ENCODE measurements at regions not wholly inside any gene's neighbourhood (a gene's known extent, or its start where the extent isn't known, plus 50 kb on each side); places are given as distances from the start of the nearest gene placed in this dataset.
A peak's percentile ranks its signal among the peaks of the same experiment; 100 is the strongest.
"Not testable (repeated sequence)": the region's sequence is repeated elsewhere in the genome, so short reads cannot be mapped to it uniquely, and the experiment has no call there.

DNA sequence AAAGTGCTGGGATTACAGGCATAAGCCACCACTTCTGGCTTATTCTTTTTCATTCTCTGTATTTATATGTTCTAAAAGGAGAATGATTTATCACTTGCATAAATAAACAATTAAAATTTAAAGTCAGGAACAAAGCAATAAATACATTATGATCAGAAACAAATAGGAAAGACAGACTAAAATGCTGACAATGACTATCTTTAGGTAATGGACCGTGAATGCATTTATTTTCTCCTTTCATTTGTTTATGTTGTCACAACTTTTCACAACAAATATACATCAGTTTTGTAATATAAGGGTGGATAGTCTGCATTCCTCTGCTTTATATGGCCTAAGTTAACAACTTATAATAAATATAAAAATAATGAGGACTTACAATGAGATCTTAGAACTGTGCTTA, 199.2 kb upstream of the EPHA4 start:
- no peak for DNase-seq (ENCODE audit: low read depth, low spot score)

DNA sequence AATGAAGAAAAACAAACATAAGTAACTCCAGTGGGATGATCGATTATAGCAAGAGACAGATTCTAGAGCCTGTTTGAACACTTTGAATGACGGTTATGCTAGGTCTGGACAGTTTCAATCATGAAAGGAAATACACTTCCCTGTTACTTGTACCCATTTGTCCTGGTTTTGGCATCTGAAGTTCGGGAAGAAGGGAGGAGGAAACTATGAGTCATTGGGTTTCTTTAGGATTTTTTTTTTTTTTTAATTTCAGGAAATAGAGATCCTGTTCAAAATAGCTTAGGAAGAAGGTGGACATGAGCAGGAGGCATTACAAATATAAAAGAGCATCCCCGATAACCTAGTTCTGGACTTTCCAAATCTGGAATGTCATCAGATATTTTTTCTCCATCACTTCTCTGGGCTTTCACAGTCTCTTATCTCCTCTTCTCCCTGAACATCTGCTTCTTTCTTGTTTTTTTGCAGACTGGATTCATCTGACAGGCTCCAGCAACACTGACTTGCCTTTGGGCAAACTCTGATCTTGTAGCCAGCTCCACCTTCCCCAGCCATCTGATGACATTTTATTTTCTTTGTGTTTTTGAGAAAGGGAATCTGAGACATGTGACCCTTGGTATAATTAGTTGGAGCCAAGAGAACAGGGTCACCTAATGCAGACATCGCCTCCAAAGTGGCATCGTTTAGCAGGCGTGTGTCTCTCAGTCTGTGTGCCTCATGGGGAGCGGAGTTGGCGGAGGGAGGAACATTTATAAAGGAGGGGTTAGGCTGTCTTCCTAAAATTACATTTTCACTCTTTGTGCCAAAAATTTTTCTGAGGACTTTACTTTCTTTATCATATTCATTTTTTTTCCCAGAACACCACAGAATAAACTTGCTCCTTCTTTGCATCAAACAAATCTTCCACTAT, 195.3 kb upstream of the EPHA4 start:
- peak; percentile 41 for DNase-seq (ENCODE audit: low read depth, low spot score)

DNA sequence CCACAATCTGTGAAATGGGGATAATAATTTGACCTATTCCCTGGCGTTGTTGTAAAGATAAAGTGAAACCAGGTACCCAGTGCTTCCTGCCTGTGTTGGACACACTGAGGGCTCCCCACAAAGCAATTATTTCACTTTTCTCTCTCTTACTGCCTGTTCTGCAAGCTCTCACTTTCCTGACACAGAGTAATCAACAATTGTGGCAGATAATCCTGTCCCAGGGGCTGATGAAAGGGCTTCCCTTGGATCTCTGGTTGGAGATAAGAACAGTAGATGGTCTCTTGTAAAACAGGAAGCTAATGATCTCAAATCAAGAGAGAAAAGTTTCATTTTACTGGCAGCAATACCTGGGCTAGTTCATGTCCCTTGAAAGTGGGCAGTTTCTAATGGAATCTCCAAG, 190.4 kb upstream of the EPHA4 start:
- DNase-seq (ENCODE audit: low read depth, low spot score) = no peak

DNA sequence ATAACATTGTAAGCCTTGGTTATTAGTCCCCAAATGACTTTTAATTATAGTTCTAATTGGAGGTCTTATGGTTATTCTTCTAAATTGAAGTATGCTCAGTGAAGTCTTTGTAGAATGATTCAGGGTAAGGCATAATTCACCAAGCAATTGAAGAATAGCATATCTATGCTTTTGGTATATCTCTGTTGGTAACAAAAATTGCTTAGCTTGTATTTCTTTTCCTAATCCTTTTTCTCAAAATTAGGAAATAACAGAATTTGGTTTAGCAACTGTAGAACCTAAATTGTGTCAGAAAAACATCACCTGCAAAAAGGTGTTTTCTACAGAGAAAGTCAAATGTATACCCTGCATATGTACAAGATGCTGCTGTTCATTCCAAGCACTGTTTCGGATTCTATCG, 189.2 kb upstream of the EPHA4 start:
- no peak for DNase-seq (ENCODE audit: low read depth, low spot score)

DNA sequence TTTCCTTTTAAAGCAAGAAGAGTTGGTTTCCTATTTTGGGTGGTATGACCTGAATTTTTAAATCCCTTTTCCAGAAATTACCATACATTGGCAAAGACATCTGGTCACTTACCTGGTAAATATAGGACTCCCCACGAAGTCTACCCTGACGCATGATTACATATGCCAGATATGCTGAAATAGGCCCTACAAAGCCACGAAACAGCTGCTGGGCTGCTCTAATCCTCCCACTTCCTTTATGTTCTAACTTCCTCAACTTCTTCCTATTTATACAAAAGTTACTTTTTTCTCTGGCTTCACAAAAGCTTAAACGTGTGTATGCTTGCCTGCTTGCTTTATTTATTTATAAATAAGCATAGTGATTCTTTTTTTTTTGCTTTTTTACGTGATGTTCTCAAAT, 186.0 kb upstream of the EPHA4 start:
- no peak for DNase-seq (ENCODE audit: low read depth, low spot score)

DNA sequence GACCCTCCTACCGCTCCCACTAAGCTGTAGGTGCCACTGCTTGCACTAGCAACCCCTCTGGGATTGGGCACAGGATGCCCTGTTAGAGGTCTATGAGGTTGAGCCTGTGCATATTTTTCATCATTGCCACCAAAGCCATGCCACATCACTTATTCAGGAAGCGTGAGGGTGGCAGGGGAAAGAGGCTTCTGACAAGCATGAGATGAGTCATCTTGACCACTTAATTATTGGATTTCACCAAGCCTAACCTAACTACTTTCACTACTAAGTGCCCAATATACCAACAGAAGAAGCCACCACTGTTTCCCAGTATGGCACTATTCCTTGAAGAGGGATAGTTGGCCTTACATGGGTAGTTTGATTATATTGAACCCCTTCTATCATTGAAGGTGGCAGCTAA, 181.3 kb upstream of the EPHA4 start:
- DNase-seq (ENCODE audit: low read depth, low spot score) = no peak

DNA sequence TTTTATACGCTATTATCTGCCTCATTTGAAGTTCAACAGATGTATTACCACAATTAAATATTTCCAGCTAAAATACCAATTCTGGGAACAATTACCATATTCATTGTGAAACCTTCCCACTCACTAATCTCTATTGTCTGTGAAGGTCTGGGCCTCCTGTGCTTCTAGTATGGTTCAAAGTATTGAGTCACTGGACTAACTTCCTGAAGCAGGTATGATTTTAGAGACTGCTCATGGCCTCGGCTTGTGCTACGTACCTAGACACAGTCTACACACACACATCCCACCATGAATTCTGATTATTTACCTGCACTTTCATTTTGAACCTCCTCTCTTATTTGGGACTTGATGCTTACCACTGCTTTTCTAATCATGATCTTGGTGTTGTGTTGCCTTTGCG, 180.7 kb upstream of the EPHA4 start:
- no peak for DNase-seq (ENCODE audit: low read depth, low spot score)

DNA sequence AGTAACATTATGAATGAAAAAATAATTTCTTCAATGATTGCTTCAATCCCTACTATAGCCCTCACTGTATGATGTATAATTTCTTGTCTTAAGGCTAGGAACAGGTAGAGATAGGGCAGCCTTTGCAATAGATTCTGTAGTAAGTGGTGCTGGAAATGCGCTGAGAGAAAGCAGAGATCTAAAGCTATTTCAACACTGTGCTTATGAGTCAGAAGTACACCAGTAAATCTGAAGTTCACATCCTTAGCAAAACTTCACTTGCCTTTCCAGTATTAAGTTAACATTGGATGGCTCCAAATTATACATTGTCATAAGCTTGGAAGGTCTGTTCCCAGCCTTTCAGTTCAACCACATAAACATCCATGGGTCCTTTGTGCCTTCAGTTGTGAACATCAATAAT, 178.2 kb upstream of the EPHA4 start:
- DNase-seq (ENCODE audit: low read depth, low spot score) = no peak

DNA sequence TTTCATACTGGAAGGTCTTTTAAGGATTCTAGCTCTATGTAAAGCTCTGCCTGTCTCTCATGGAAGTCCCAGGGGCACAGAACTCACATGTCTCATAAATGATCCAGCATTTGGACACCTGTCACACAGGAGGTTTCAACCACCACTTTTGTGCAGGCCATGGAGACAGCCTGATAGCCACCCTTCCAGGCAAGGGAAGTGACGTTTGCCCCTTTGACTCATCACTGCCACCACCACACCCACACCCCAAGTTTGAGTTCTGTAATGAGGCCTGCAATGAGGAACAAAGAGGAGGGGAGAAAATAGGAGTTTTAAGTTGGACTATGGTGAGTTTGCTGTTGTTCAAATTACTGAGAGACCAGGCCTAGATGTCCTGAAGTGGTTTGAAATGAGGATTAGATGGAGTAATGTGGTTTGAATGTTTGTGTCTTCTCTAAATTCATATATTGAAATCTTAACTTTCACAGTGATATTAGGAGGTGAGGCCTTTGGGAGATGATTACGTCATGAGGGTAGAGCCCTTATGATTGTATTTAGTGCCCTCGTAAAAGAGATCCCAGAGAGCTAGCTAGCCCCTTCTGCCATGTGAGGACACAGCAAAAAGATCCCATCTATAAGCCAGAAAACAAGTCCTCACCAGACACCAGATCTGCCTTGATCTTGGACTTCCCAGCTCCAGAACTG, 175.3 kb upstream of the EPHA4 start:
- no peak for DNase-seq (ENCODE audit: low read depth, low spot score)

DNA sequence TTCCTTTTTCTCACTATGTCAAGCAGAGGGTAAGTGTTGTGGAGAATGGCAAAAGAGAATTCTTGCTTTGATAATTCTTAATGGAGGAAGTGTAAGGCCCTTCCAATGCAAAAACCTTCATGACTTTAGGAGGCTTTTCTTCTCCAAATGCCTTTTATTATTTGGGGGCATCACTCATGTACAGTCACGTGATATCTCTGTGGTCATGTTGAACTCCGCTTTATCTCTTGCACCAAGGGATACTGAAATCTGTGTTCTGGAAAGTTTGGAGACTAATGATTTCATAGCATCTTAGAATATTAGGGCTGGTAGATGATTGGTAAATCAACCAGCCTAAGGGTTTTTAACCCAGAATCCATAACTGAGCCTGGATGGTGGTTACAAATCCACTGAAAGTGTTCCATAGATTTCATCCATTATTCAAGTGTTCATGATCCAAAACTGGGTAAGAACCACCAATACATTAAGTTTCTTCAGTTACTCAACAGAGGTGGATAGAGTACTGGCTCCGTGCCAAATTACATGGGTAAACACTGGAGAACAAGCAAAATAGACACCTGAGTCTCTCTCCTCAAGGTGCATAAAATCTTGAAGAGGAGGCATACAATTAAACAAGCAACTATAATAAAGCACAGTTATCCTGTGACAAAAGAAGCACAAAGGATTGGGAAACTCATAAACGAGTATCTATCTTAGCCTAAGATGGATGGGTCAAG, 169.6 kb upstream of the EPHA4 start:
- no peak for DNase-seq (ENCODE audit: low read depth, low spot score)

DNA sequence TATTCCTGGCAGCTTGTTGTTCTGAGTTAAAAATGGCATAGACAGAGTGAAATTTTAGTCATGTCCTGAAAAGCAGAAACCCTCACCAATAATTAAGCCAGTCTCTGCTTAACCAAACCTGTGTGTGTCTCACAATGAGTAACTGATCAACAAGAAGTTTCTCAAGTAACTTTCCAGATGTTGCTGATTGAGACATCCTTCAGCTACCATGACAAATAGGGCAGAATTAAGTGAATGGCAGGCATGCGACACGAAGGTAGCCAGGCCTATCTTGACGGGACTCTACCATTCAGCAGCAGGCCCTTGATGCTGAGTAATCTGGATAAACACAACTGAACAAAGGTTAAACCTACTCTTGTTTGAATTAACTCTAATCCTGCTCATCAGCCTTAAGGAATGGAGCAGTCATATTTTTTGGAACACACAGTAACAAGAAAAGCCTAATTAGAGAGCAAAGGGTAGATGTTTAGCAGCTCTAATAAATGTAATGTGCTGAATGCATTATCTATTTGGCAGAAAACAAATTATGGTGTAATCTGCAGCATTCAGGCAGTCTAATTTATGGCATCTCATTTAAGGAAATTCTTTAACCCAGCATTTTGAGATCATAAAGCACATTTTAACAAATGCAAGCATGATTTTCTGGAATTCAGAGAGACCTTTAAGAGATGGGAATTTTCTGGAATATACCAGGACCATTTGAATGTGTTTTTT, 159.5 kb upstream of the EPHA4 start:
- no peak for DNase-seq (ENCODE audit: low read depth, low spot score)

DNA sequence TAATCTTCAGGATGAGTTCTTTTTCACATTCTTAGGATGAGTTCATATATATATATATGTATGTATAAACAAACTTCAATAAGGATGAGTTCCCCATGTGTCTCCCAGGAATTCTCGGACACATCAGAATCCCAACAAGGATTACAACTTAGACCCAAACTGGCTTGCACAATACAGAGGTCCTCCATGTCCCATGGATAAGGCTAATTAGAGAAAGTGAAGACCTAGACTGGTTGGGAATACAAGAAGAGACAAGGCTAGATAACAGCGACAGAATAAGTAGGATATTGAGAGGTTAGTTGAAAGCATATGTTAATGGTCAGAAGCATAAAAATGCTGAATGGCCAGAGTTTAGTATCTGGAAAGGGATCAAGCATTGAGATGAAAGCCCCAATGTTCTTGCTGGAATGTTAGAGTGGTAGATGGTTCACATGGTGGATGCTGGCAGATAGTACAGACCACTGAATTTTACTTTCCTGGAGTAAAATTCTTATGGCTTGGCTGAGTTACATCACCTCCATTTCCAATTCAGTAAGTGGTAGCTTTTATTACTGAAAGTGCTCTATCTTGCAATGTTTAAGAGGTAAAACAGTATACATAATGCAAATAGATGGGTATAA, 154.9 kb upstream of the EPHA4 start:
- DNase-seq (ENCODE audit: low read depth, low spot score) = no peak

DNA sequence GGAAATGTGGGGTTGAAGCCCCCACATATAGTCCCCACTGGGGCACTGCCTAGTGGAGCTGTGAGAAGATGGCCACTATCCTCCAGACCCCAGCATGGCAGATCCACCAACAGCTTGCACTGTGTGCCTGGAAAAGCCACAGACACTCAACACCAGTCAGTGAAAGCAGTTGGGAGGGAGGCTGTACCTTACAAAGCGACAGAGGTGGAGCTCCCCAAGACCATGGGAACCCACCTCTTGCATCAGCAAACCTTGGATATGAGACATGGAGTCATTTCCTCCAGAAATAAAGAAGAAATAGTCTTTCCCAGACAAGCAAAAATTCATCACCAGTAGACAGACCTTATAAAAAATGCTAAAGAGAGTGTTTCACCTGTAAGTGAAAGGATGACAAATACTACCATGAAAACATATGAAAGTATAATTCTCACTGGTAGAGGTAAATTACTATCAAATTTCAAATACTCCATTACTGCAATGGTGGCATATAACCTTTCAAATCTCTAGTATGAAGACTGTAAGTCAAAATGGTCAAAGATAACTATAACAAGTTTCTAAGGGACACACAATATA, 152.6 kb upstream of the EPHA4 start:
- no peak for DNase-seq (ENCODE audit: low read depth, low spot score)

DNA sequence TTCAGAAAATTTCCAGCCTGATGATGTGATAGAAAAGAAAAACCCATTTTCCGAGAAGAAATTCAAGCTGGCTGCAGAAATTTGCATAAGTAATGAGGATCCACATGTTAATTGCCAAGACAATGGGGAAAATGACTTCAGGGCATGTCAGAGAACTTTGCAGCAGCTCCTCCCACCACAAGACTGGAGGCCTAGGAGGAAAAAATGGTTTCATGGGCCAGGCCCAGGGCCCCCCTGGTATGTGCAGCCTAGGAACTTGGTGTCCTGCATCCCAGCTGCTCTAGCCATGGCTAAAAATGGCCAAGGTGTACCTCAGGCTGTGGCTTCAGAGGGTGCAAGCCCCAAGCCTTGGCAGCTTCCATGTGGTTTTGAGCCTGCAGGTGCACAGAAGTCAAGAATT, 152.0 kb upstream of the EPHA4 start:
- not testable (repeated sequence) for DNase-seq (ENCODE audit: low read depth, low spot score)

DNA sequence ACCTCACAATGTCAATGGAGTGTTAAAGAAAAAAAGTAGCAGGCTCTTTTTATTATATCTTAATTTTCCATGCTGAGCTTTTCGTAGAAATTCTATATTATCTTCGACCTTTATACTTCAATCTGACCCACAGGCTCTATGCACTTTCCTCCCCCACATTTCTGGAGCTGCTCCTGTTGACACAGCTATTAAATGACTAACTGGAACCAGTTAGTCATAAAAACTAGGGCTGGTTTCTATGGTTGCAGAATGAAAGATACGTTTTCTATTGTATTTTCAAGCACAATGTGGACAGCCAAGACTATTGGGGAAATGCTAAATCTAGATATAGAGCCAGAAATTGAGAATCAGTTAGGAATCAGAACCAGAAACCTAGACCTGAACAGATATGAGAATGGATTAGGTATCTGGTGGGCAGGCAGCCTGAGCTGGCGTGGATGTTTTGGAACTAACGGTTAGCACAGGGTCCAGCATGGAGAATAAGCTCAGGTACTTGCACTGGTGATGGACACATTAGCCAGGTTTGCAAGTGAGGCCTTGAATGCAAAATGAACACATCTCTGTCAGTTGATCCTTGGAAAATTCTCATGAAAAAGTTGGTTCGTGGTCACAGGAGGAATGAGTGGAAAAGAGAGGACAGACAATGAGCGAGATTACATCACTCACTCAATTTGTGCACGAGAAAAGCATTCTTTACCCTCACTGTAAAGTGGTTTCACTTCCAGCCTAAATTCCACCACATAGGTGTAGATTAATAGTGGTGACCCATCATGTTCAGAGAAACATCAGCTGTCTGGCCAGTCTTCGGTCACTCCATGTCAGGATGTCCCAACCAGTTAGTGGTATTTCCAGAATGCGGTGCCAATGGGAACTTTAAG, 144.6 kb upstream of the EPHA4 start:
- DNase-seq (ENCODE audit: low read depth, low spot score) = peak; percentile 7

DNA sequence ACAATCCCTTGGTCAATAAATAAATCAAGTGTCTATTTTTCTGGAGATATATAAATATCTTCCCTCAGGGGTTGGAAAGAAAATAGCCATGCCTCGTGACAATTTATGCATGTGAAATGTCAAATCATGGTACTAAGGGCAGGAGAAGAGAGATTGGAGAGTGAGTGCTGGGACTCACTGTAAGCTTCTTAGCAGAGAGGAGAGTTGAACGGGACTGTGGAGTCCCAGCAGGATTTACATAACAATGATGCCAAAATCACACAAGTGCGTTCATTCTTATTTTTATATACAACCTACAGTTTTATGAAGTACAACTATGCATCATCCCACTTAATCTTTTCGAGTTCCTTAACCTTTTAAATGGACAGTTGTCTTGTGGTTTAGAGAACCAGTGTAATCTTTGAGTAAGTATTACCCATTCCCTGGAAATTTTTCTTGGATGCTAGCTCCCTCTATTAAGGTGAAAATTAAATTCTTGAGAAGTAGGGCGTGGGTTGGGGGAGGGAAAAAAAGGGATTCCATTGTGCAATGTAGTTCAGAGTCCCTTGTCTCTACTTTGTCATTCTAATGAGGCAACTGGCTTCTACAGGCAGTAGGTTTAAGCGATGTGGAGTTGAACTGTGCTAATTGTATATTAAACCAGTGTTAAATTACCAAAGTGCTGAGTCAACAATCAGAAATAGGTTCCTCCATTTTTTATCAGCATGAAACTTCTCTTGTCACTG, 143.6 kb upstream of the EPHA4 start:
- DNase-seq (ENCODE audit: low read depth, low spot score) = no peak

DNA sequence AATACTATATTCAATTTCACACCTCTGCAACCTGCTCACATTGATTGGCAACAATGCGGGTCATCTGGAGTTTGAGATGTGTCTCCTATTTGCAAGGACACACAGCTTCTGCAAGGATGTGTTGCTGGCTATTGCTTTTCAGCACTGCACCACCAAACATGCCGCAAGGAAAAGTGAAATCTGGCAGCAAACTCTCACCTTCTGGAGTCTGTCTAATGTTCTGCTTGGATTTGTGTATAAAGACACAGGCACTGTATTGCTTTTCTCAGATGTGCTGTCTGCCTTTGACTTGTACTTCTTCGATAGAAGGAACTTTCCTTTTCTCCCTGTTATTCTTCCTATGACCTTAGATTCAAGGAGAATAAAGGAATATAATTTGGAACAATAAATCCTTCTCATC, 138.6 kb upstream of the EPHA4 start:
- no peak for DNase-seq (ENCODE audit: low read depth, low spot score)

DNA sequence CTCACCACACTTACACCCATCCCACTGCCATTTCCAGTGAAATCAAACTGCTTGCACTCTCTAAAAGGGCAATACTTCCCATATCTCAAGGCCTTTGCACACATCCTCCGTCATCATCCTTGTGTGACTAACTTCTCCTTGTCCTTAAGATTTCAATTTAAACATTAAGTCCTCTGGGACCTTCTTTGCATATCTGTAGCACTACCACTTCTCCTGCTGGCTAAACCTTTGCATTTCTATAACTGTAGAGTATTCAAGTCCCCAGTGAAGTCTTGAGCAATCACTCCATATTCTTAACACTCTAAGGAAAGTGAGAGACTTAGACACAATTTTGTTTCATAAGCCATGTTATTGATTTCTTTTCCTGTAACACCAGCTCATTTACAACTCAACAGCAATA, 136.8 kb upstream of the EPHA4 start:
- no peak for DNase-seq (ENCODE audit: low read depth, low spot score)

DNA sequence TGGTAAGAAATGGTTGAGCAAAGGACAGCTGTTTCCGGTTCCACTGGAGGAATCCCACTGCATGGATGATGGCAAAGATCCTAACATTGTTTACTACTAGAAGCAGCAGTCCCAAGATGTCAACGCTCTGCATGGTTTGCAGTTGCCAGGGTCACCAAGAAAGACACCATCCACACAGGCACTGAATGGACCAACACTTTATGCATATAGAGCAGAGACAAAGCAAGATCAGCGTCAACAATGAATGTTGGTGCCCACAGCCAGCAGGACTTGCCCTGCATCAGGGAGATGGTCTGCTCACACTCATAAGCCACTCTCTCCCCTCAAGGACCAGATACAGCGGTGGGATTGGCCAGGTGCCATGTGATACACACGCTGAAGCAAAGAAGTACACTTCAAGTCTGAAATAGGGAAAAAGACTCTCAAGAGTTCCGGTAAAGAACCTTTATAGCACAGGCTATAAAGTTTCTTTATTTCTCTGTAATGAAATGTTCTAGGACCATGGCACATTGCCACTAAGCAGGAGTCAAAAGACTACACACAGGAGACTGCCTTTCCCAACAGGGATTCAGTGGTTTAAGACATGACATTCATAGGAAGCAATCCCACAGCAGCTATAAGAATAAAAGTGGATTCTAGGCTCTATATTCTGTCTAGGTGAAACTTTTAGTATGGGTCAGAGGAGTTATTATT, 133.2 kb upstream of the EPHA4 start:
- no peak for DNase-seq (ENCODE audit: low read depth, low spot score)

All from pulmonary artery endothelial cell (primary cell).